ENCODE measurements at regions not wholly inside any gene's neighbourhood (a gene's known extent, or its start where the extent isn't known, plus 50 kb on each side); places are given as distances from the start of the nearest gene placed in this dataset.

- Histone ChIP-seq H2AFZ (ENCODE audit: low read length) (no peak overlapping the region), H3K9ac (ENCODE audit: low read length) (no peak overlapping the region), H4K20me1 (ENCODE audit: insufficient read depth, low read length) (no peaks in the 10 kb centered on the region), H3K4me2 (ENCODE audit: low read depth, low read length) (no peak overlapping the region), H3K79me2 (ENCODE audit: low read length) (peaks cover 52% of the 10 kb centered on the region), H3K4me3 (ENCODE audit: low read length) (no peak overlapping the region), H3K27ac (ENCODE audit: low read length) (no peak overlapping the region), H3K4me1 (ENCODE audit: low read length) (no peaks in the 10 kb centered on the region), H3K36me3 (replicated peaks; ENCODE audit: insufficient read depth, low read length) (no peaks in the 10 kb centered on the region; the same call in 1 of the 2 replicates), H3K9me2 (replicated peaks; ENCODE audit: insufficient read depth, low read length) (no peaks in the 10 kb centered on the region), H3K9me3 (replicated peaks; ENCODE audit: insufficient read depth, low read length) (no peaks in the 10 kb centered on the region), H3K27me3 (replicated peaks; ENCODE audit: insufficient read depth, low read length) (no peaks in the 10 kb centered on the region), H3F3A (ENCODE audit: insufficient read depth, low read length) (no peaks in the 10 kb centered on the region)
- DNase-seq = no peak
- TF ChIP-seq EZH2 (optimal IDR thresholded peaks at IDR 0.05; ENCODE audit: low read depth, low read length) (no peak), CTCF (IDR thresholded peaks at IDR 0.05; ENCODE audit: low read length) (no peak), EZH2phosphoT487 (IDR thresholded peaks at IDR 0.05; ENCODE audit: low read length) (no peak)
These were observed 220.9 kb downstream of the BRD1 start for GRCh38 chr22:49606562-49607290.

GRCh38 chr22:49604732-49605302 lies 222.9 kb downstream of the BRD1 start:
- Histone ChIP-seq H3K9me3 (replicated peaks; ENCODE audit: insufficient read depth, low read length) (no peaks in the 10 kb centered on the region), H3K4me1 (ENCODE audit: low read length) (no peaks in the 10 kb centered on the region), H3K79me2 (ENCODE audit: low read length) (peaks cover 60% of the 10 kb centered on the region), H3F3A (ENCODE audit: insufficient read depth, low read length) (no peaks in the 10 kb centered on the region), H2AFZ (ENCODE audit: low read length) (no peak overlapping the region), H3K4me3 (ENCODE audit: low read length) (no peak overlapping the region), H3K9ac (ENCODE audit: low read length) (no peak overlapping the region), H3K9me2 (replicated peaks; ENCODE audit: insufficient read depth, low read length) (no peaks in the 10 kb centered on the region), H3K4me2 (ENCODE audit: low read depth, low read length) (no peak overlapping the region), H3K36me3 (replicated peaks; ENCODE audit: insufficient read depth, low read length) (no peaks in the 10 kb centered on the region; the same call in 1 of the 2 replicates), H3K27me3 (replicated peaks; ENCODE audit: insufficient read depth, low read length) (no peaks in the 10 kb centered on the region), H3K27ac (ENCODE audit: low read length) (no peak overlapping the region), H4K20me1 (ENCODE audit: insufficient read depth, low read length) (no peaks in the 10 kb centered on the region)
- TF ChIP-seq EZH2 (optimal IDR thresholded peaks at IDR 0.05; ENCODE audit: low read depth, low read length) = no peak
- TF ChIP-seq EZH2phosphoT487 (IDR thresholded peaks at IDR 0.05; ENCODE audit: low read length) = no peak
- TF ChIP-seq CTCF (IDR thresholded peaks at IDR 0.05; ENCODE audit: low read length) = no peak
- DNase-seq = no peak

GRCh38 chr22:49603016-49603415 lies 224.7 kb downstream of the BRD1 start:
- H3K4me2 ChIP-seq (ENCODE audit: low read depth, low read length) = no peak overlapping the region
- no peak overlapping the region for H3K27ac ChIP-seq (ENCODE audit: low read length)
- no peak overlapping the region for H3K4me3 ChIP-seq (ENCODE audit: low read length)
- no peaks in the 10 kb centered on the region for H3F3A ChIP-seq (ENCODE audit: insufficient read depth, low read length)
- no peak for DNase-seq
- no peaks in the 10 kb centered on the region for H4K20me1 ChIP-seq (ENCODE audit: insufficient read depth, low read length)
- H3K9me2 ChIP-seq (replicated peaks; ENCODE audit: insufficient read depth, low read length) = no peaks in the 10 kb centered on the region
- H3K4me1 ChIP-seq (ENCODE audit: low read length) = no peaks in the 10 kb centered on the region
- no peak overlapping the region for H3K9ac ChIP-seq (ENCODE audit: low read length)
- H3K79me2 ChIP-seq (ENCODE audit: low read length) = peaks cover 61% of the 10 kb centered on the region
- no peaks in the 10 kb centered on the region for H3K9me3 ChIP-seq (replicated peaks; ENCODE audit: insufficient read depth, low read length)
- no peaks in the 10 kb centered on the region for H3K36me3 ChIP-seq (replicated peaks; ENCODE audit: insufficient read depth, low read length)
- H3K27me3 ChIP-seq (replicated peaks; ENCODE audit: insufficient read depth, low read length) = no peaks in the 10 kb centered on the region
- no peak overlapping the region for H2AFZ ChIP-seq (ENCODE audit: low read length)
- no peak for TF ChIP-seq CTCF (IDR thresholded peaks at IDR 0.05; ENCODE audit: low read length)
- TF ChIP-seq EZH2 (optimal IDR thresholded peaks at IDR 0.05; ENCODE audit: low read depth, low read length) = no peak
- TF ChIP-seq EZH2phosphoT487 (IDR thresholded peaks at IDR 0.05; ENCODE audit: low read length) = no peak

Measured in MM.1S (cell line).